Omental fat pad (tissue), 3 donors: ENCODE measurements at regions not wholly inside any gene's neighbourhood (a gene's known extent, or its start where the extent isn't known, plus 50 kb on each side); places are given as distances from the start of the nearest gene placed in this dataset.

ENCODE experiments used
- ATAC-seq: fragments of 150-250 bp; one replicate; pipeline ENCODE4 v1.9.1; 2016; ENCODE audit warnings: mild to moderate bottlenecking, moderate library complexity; ENCODE audit not compliant: low FRiP score
- DNase-seq: peaks from one replicate; pipeline ENCODE4 v3.0.0-alpha.2; 2019; ENCODE audit warnings: low spot score
- CTCF ChIP-seq, 3 donors: fragments of 450-650 bp; IDR thresholded peaks; one replicate each; pipeline ENCODE4 v1.5.1; 2016 to 2017; ENCODE audit warnings: antibody characterized with exemption in 3 of 3, mild to moderate bottlenecking in 3 of 3, moderate library complexity in 2 of 3

- DNase-seq (no peak), ATAC-seq (no peak)
- no peak for TF ChIP-seq CTCF (IDR thresholded peaks at IDR 0.05)
Observed at GRCh38 chr2:128986867-128987268, 668.2 kb upstream of the HS6ST1 start.

- DNase-seq (no peak), ATAC-seq (no peak)
- no peak for TF ChIP-seq CTCF (IDR thresholded peaks at IDR 0.05)
Observed at GRCh38 chr2:128988326-128988725, 669.7 kb upstream of the HS6ST1 start.

GRCh38 chr2:128988967-128989366 lies 670.3 kb upstream of the HS6ST1 start:
- DNase-seq (no peak), ATAC-seq (no peak)
- TF ChIP-seq CTCF (IDR thresholded peaks at IDR 0.05), result no peak

GRCh38 chr2:128995086-128995485 lies 676.4 kb upstream of the HS6ST1 start:
- DNase-seq (no peak), ATAC-seq (no peak)
- no peak for TF ChIP-seq CTCF (IDR thresholded peaks at IDR 0.05)

- no peak for TF ChIP-seq CTCF (IDR thresholded peaks at IDR 0.05)
- ATAC-seq (no peak), DNase-seq (no peak)
Observed at GRCh38 chr2:128996078-128996477, 677.4 kb upstream of the HS6ST1 start.

- ATAC-seq (no peak), DNase-seq (no peak)
Observed at GRCh38 chr2:128997166-128997866, 678.6 kb upstream of the HS6ST1 start.

More at GRCh38 chr2:128997166-128997866, 678.6 kb upstream of the HS6ST1 start:
- TF ChIP-seq CTCF (IDR thresholded peaks at IDR 0.05), result no peak
